NCI-H187 (cell line): ENCODE measurements at regions not wholly inside any gene's neighbourhood (a gene's known extent, or its start where the extent isn't known, plus 50 kb on each side); places are given as distances from the start of the nearest gene placed in this dataset.
"Not testable (repeated sequence)": the region's sequence is repeated elsewhere in the genome, so short reads cannot be mapped to it uniquely, and the experiment has no call there.

Source experiments
- DNase-seq, 2 experiments: peaks; one replicate each; lab custom pipeline; 2025; lab: John Stamatoyannopoulos, UW

- not testable (repeated sequence) for DNase-seq
These were observed 553.1 kb downstream of the SLCO4C1 start for GRCh38 chr5:101743000-101743399.

- DNase-seq: no peak
These were observed 567.2 kb downstream of the SLCO4C1 start for GRCh38 chr5:101728933-101729332.

- no peak for DNase-seq
These were observed 574.5 kb downstream of the SLCO4C1 start for GRCh38 chr5:101721543-101721942.

GRCh38 chr5:101720033-101720432 lies 576.1 kb downstream of the SLCO4C1 start:
- DNase-seq: no peak

GRCh38 chr5:101717721-101718120 lies 578.4 kb downstream of the SLCO4C1 start:
- no peak for DNase-seq

- no peak for DNase-seq
These were observed 579.1 kb downstream of the SLCO4C1 start for GRCh38 chr5:101716941-101717340.

GRCh38 chr5:101715790-101716189 lies 580.3 kb downstream of the SLCO4C1 start:
- DNase-seq: not testable (repeated sequence)

GRCh38 chr5:101689306-101689705 lies 606.8 kb downstream of the SLCO4C1 start:
- DNase-seq: no peak

GRCh38 chr5:101688156-101688555 lies 607.9 kb downstream of the SLCO4C1 start:
- no peak for DNase-seq

- DNase-seq: no peak
These were observed 608.6 kb downstream of the SLCO4C1 start for GRCh38 chr5:101687349-101687985.

- no peak for DNase-seq
These were observed 609.4 kb downstream of the SLCO4C1 start for GRCh38 chr5:101686536-101687157.

GRCh38 chr5:101679816-101680215 lies 616.3 kb downstream of the SLCO4C1 start:
- DNase-seq: no peak

- DNase-seq: peak; percentile 6 to 16
These were observed 617.4 kb downstream of the SLCO4C1 start for GRCh38 chr5:101678481-101679193.

- no peak for DNase-seq
These were observed 618.1 kb downstream of the SLCO4C1 start for GRCh38 chr5:101677961-101678360.

GRCh38 chr5:101676646-101677045 lies 619.4 kb downstream of the SLCO4C1 start:
- no peak for DNase-seq

GRCh38 chr5:101675510-101676219 lies 620.4 kb downstream of the SLCO4C1 start:
- DNase-seq: no peak

- no peak for DNase-seq
These were observed 623.0 kb downstream of the SLCO4C1 start for GRCh38 chr5:101673120-101673519.

- no peak for DNase-seq
These were observed 631.9 kb downstream of the SLCO4C1 start for GRCh38 chr5:101664071-101664791.

GRCh38 chr5:101663543-101663942 lies 632.5 kb downstream of the SLCO4C1 start:
- DNase-seq: no peak

- DNase-seq: no peak
These were observed 633.8 kb downstream of the SLCO4C1 start for GRCh38 chr5:101662263-101662662.

- DNase-seq: no peak
These were observed 637.7 kb downstream of the SLCO4C1 start for GRCh38 chr5:101658433-101658832.

GRCh38 chr5:101653996-101654395 lies 642.1 kb downstream of the SLCO4C1 start:
- DNase-seq: no peak
